Cardiac muscle cell (in vitro differentiated cells and primary cell): ENCODE measurements at regions not wholly inside any gene's neighbourhood (a gene's known extent, or its start where the extent isn't known, plus 50 kb on each side); places are given as distances from the start of the nearest gene placed in this dataset.

Experiments used
- DNase-seq, 2 donors: peaks; one replicate each; pipeline versions ENCODE4 v3.0.0 to v3.0.0-alpha.2; 2010 to 2017; ENCODE audit warnings: low read depth in 1 of 2, low spot score in 1 of 2
- H3K27ac ChIP-seq: fragments of 200-600 bp; sonication (generic); 2 replicates; pipeline ENCODE4 v1.5.1; 2016
- H3K27me3 ChIP-seq: fragments of 200-600 bp; sonication (generic); 2 replicates; pipeline ENCODE4 v1.6.0; 2016; ENCODE audit warnings: control low read depth
- H3K36me3 ChIP-seq: fragments of 200-600 bp; sonication (generic); 2 replicates; pipeline ENCODE4 v1.5.1; 2016; ENCODE audit warnings: control low read depth
- H3K4me1 ChIP-seq: fragments of 200-600 bp; sonication (generic); 2 replicates; pipeline ENCODE4 v1.8.1; 2017; ENCODE audit warnings: low read depth, mild to moderate bottlenecking, mixed run types
- H3K4me3 ChIP-seq: fragments of 200-600 bp; sonication (generic); 2 replicates; pipeline ENCODE4 v1.5.1; 2016; ENCODE audit warnings: mild to moderate bottlenecking
- H3K9me3 ChIP-seq: fragments of 200-600 bp; sonication (generic); 2 replicates; pipeline ENCODE4 v1.5.1; 2017; ENCODE audit warnings: low read depth, mild to moderate bottlenecking, control low read depth
- TF ChIP-seq, protein P1 (sequence below): IDR thresholded peaks from 2 replicates; pipeline ENCODE4 v1.5.1; 2012; ENCODE audit warnings: low read depth, mild to moderate bottlenecking, low read length

DNA sequence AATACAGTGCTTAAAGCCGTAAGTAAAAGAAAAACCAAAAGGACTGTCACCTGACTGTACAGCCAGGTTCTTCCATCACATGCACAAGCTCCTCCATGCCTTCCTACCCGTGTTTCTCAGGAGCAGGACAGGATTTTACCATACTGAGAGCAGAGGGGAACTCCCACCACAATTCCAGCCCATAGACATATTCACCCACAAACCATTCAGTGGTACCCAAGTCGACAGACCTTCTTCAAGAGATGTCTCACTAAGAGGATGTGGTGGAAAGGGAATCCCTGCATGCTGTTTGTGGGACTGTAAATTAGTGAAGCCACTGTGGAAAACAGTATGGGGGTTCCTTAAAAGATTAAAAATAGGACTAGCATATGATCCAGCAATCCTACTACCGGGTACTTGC, 66.9 kb upstream of the DOCK9 start:
- Histone ChIP-seq H3K27ac (no peak overlapping the region), H3K27me3 (no peaks in the 10 kb centered on the region), H3K36me3 (no peaks in the 10 kb centered on the region), H3K4me3 (no peak overlapping the region), H3K4me1 (no peaks in the 10 kb centered on the region), H3K9me3 (no peaks in the 10 kb centered on the region)
- DNase-seq = no peak
- TF ChIP-seq, protein P1, sequence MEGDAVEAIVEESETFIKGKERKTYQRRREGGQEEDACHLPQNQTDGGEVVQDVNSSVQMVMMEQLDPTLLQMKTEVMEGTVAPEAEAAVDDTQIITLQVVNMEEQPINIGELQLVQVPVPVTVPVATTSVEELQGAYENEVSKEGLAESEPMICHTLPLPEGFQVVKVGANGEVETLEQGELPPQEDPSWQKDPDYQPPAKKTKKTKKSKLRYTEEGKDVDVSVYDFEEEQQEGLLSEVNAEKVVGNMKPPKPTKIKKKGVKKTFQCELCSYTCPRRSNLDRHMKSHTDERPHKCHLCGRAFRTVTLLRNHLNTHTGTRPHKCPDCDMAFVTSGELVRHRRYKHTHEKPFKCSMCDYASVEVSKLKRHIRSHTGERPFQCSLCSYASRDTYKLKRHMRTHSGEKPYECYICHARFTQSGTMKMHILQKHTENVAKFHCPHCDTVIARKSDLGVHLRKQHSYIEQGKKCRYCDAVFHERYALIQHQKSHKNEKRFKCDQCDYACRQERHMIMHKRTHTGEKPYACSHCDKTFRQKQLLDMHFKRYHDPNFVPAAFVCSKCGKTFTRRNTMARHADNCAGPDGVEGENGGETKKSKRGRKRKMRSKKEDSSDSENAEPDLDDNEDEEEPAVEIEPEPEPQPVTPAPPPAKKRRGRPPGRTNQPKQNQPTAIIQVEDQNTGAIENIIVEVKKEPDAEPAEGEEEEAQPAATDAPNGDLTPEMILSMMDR = no peak

GRCh38 chr13:99045396-99045795, 67.5 kb upstream of the DOCK9 start:
- DNase-seq = no peak
- TF ChIP-seq, protein P1 = no peak
- Histone ChIP-seq H3K27ac (no peak overlapping the region), H3K36me3 (no peaks in the 10 kb centered on the region), H3K4me3 (no peak overlapping the region), H3K9me3 (no peaks in the 10 kb centered on the region), H3K4me1 (no peaks in the 10 kb centered on the region), H3K27me3 (no peaks in the 10 kb centered on the region)

DNA sequence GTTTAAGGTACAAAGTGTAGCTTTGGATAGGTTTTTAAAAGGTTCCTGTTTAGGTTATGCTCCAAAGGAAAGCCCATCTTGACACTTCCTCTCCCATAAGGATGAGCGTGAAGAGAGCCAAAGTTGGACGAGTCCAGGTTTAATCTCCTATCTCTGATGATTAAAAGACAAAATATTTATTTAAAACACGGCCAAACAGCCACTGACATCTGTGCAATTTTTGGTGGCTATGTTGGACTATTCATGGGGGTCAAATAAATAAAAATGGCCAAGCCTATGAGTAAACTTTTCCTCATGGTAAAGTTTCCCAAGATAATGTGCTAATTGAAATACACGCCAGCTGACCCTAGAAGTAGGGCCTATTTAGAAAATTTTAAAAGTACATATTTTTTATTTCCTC, 69.0 kb upstream of the DOCK9 start:
- no peak overlapping the region for H3K27ac ChIP-seq
- no peak for DNase-seq
- H3K4me3 ChIP-seq = no peak overlapping the region
- H3K9me3 ChIP-seq = no peaks in the 10 kb centered on the region
- H3K4me1 ChIP-seq = no peaks in the 10 kb centered on the region
- TF ChIP-seq, protein P1 = no peak
- H3K27me3 ChIP-seq = no peaks in the 10 kb centered on the region
- H3K36me3 ChIP-seq = no peaks in the 10 kb centered on the region

- TF ChIP-seq, protein P1 = no peak
- DNase-seq = no peak
- H3K27ac ChIP-seq = no peak overlapping the region
- no peaks in the 10 kb centered on the region for H3K9me3 ChIP-seq
- H3K4me3 ChIP-seq = no peak overlapping the region
- H3K36me3 ChIP-seq = no peaks in the 10 kb centered on the region
- no peaks in the 10 kb centered on the region for H3K27me3 ChIP-seq
- peaks cover 7% of the 10 kb centered on the region for H3K4me1 ChIP-seq
These were observed 73.2 kb upstream of the DOCK9 start for GRCh38 chr13:99050983-99051488.

- DNase-seq = no peak
- Histone ChIP-seq H3K27ac (no peak overlapping the region), H3K4me1 (peaks cover 7% of the 10 kb centered on the region), H3K4me3 (no peak overlapping the region), H3K9me3 (no peaks in the 10 kb centered on the region), H3K27me3 (no peaks in the 10 kb centered on the region), H3K36me3 (no peaks in the 10 kb centered on the region)
- TF ChIP-seq, protein P1 = no peak
These were observed 74.0 kb upstream of the DOCK9 start for GRCh38 chr13:99051768-99052455.
